Fibroblast of lung (primary cell): ENCODE measurements at regions not wholly inside any gene's neighbourhood (a gene's known extent, or its start where the extent isn't known, plus 50 kb on each side); places are given as distances from the start of the nearest gene placed in this dataset.

Source experiments
- DNase-seq, 2 donors: peaks; one replicate each; pipeline versions ENCODE4 v3.0.0 to v3.0.0-alpha.2; 2010; ENCODE audit warnings: low read depth in 2 of 2
- H2AFZ ChIP-seq: 2 replicates; pipeline ENCODE4 v1.5.1; 2012; ENCODE audit warnings: low read length, control low read depth, inconsistent platforms
- H3K27ac ChIP-seq: 2 replicates; pipeline ENCODE4 v1.5.1; 2011; ENCODE audit warnings: low read length, control low read depth; ENCODE audit not compliant: insufficient read depth
- H3K27me3 ChIP-seq: 2 replicates; pipeline ENCODE4 v1.5.1; 2011; ENCODE audit warnings: mild to moderate bottlenecking, low read length; ENCODE audit not compliant: control insufficient read depth, insufficient read depth
- H3K36me3 ChIP-seq: 2 replicates; pipeline ENCODE4 v1.5.1; 2011; ENCODE audit warnings: low read length; ENCODE audit not compliant: control insufficient read depth, insufficient read depth
- H3K4me1 ChIP-seq: 2 replicates; pipeline ENCODE4 v1.5.1; 2011; ENCODE audit warnings: low read length; ENCODE audit not compliant: control insufficient read depth, insufficient read depth; ENCODE audit errors: extremely low read depth
- H3K4me2 ChIP-seq: 2 replicates; pipeline ENCODE4 v1.5.1; 2011; ENCODE audit warnings: low read length, control low read depth; ENCODE audit not compliant: insufficient read depth; ENCODE audit errors: extremely low read depth
- H3K4me3 ChIP-seq, 4 experiments: fragments of 200-600 bp in 1 of 4; sonication (generic) in 1 of 4; replicated peaks in 1 of 4; 2 replicates each; pipeline ENCODE4 v1.5.1; 2011 to 2016; ENCODE audit warnings: low read length in 4 of 4, low read depth in 3 of 4, mild to moderate bottlenecking in 3 of 4, control low read depth in 2 of 4, inconsistent platforms in 1 of 4, mixed read lengths in 1 of 4; ENCODE audit not compliant: insufficient read depth in 1 of 4; ENCODE audit errors: control extremely low read depth in 1 of 4
- H3K79me2 ChIP-seq: 2 replicates; pipeline ENCODE4 v1.5.1; 2012; ENCODE audit warnings: mild to moderate bottlenecking, low read length, inconsistent platforms; ENCODE audit not compliant: control insufficient read depth, insufficient read depth
- H3K9ac ChIP-seq: 2 replicates; pipeline ENCODE4 v1.5.1; 2011; ENCODE audit warnings: mild to moderate bottlenecking, low read length, control low read depth; ENCODE audit not compliant: insufficient read depth
- H3K9me3 ChIP-seq: 2 replicates; pipeline ENCODE4 v1.5.1; 2012; ENCODE audit warnings: low read depth, low read length; ENCODE audit not compliant: control insufficient read depth, insufficient read depth
- H4K20me1 ChIP-seq: 2 replicates; pipeline ENCODE4 v1.5.1; 2011; ENCODE audit warnings: low read length; ENCODE audit not compliant: control insufficient read depth, insufficient read depth; ENCODE audit errors: extremely low read depth
- CTCF ChIP-seq, 2 donors: IDR thresholded peaks in 1 of 2; conservative IDR thresholded peaks in 1 of 2; 1 replicate in 1 of 2; 2 replicates in 1 of 2; pipeline ENCODE4 v1.5.1; 2011 to 2012; ENCODE audit warnings: low read length in 2 of 2, control low read depth in 1 of 2, inconsistent platforms in 1 of 2, low read depth in 1 of 2, mild to moderate bottlenecking in 1 of 2
- EZH2 ChIP-seq: IDR thresholded peaks from 2 replicates; pipeline ENCODE4 v1.5.1; 2012; ENCODE audit warnings: low read length, control low read depth, mild to moderate bottlenecking; ENCODE audit errors: missing control alignments

- Histone ChIP-seq H3K79me2 (no peaks in the 10 kb centered on the region), H3K9ac (no peak overlapping the region), H3K27ac (no peak overlapping the region), H3K4me2 (no peak overlapping the region), H3K4me1 (no peaks in the 10 kb centered on the region), H4K20me1 (no peaks in the 10 kb centered on the region), H3K27me3 (peaks cover 58% of the 10 kb centered on the region), H2AFZ (no peak overlapping the region), H3K4me3 (no peak overlapping the region), H3K36me3 (no peaks in the 10 kb centered on the region), H3K9me3 (no peaks in the 10 kb centered on the region)
- DNase-seq, result peak in 1 of 2 donors; percentile 2
- TF ChIP-seq CTCF (conservative IDR thresholded peaks at IDR 0.05 in 1 of 2, IDR thresholded peaks at IDR 0.05 in 1 of 2; ENCODE audit: low read depth in 1 of 2, low read length in 2 of 2) (peak in 1 of 2 donors; percentile 28), EZH2 (no peak)
These were observed 65.8 kb upstream of the UNC5A start for GRCh38 chr5:176744584-176744965.

- Histone ChIP-seq H3K27me3 (peaks cover 30% of the 10 kb centered on the region), H3K4me1 (no peaks in the 10 kb centered on the region)
These were observed 62.7 kb upstream of the UNC5A start for GRCh38 chr5:176747670-176748072.

GRCh38 chr5:176748073-176748966, 62.0 kb upstream of the UNC5A start:
- Histone ChIP-seq H3K27me3 (peaks cover 26% of the 10 kb centered on the region), H2AFZ (no peak overlapping the region)
- TF ChIP-seq CTCF (conservative IDR thresholded peaks at IDR 0.05 in 1 of 2, IDR thresholded peaks at IDR 0.05 in 1 of 2; ENCODE audit: low read depth in 1 of 2, low read length in 2 of 2) (no peak), EZH2 (no peak)

More at GRCh38 chr5:176747670-176748072, 62.7 kb upstream of the UNC5A start:
- DNase-seq, result no peak
- Histone ChIP-seq H3K79me2 (no peaks in the 10 kb centered on the region), H3K4me3 (no peak overlapping the region), H4K20me1 (no peaks in the 10 kb centered on the region), H3K27ac (no peak overlapping the region), H3K4me2 (no peak overlapping the region), H3K9me3 (no peaks in the 10 kb centered on the region), H3K36me3 (no peaks in the 10 kb centered on the region), H2AFZ (no peak overlapping the region), H3K9ac (no peak overlapping the region)
- TF ChIP-seq CTCF (conservative IDR thresholded peaks at IDR 0.05 in 1 of 2, IDR thresholded peaks at IDR 0.05 in 1 of 2; ENCODE audit: low read depth in 1 of 2, low read length in 2 of 2), result no peak
- TF ChIP-seq EZH2, result no peak

More at GRCh38 chr5:176748073-176748966, 62.0 kb upstream of the UNC5A start:
- H3K9ac ChIP-seq, result no peak overlapping the region
- no peaks in the 10 kb centered on the region for H3K4me1 ChIP-seq
- no peaks in the 10 kb centered on the region for H3K79me2 ChIP-seq
- no peak overlapping the region for H3K4me2 ChIP-seq
- H3K36me3 ChIP-seq, result no peaks in the 10 kb centered on the region
- H3K9me3 ChIP-seq, result no peaks in the 10 kb centered on the region
- no peak for DNase-seq
- H4K20me1 ChIP-seq, result no peaks in the 10 kb centered on the region
- H3K4me3 ChIP-seq, result no peak overlapping the region
- no peak overlapping the region for H3K27ac ChIP-seq
